ENCODE measurements at regions not wholly inside any gene's neighbourhood (a gene's known extent, or its start where the extent isn't known, plus 50 kb on each side); places are given as distances from the start of the nearest gene placed in this dataset.

DNA sequence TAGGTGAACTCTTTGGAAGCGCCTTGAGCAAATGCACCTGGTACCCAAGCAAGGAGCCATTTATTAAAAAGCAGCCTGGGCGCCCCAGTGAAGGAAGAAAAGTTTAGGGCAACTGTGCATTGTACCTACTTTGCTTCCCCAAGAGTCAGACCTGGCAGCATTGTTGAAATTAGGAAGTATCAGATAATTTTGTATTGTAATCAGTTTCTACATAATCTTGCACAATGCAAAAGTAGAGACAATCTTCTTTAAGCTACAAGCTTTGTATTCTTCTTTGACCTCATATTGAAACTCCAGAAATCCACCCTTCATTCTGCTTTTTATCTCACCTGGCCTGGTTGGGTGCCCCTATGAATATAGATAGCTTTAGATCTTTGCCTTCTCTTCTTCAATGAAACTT is 490.8 kb downstream of the RASEF start:
- TF ChIP-seq, protein P1, sequence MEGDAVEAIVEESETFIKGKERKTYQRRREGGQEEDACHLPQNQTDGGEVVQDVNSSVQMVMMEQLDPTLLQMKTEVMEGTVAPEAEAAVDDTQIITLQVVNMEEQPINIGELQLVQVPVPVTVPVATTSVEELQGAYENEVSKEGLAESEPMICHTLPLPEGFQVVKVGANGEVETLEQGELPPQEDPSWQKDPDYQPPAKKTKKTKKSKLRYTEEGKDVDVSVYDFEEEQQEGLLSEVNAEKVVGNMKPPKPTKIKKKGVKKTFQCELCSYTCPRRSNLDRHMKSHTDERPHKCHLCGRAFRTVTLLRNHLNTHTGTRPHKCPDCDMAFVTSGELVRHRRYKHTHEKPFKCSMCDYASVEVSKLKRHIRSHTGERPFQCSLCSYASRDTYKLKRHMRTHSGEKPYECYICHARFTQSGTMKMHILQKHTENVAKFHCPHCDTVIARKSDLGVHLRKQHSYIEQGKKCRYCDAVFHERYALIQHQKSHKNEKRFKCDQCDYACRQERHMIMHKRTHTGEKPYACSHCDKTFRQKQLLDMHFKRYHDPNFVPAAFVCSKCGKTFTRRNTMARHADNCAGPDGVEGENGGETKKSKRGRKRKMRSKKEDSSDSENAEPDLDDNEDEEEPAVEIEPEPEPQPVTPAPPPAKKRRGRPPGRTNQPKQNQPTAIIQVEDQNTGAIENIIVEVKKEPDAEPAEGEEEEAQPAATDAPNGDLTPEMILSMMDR (IDR thresholded peaks at IDR 0.05), result no peak
- Histone ChIP-seq H3K9me3 (peaks cover 0 to 24% of the 10 kb centered on the region in 2 donors), H3K4me3 (no peak overlapping the region), H3K36me3 (no peaks in the 10 kb centered on the region), H3K4me1 (no peaks in the 10 kb centered on the region), H3K27me3 (no peaks in the 10 kb centered on the region), H3K27ac (no peak overlapping the region)
- DNase-seq (ENCODE audit: low spot score), result no peak

DNA sequence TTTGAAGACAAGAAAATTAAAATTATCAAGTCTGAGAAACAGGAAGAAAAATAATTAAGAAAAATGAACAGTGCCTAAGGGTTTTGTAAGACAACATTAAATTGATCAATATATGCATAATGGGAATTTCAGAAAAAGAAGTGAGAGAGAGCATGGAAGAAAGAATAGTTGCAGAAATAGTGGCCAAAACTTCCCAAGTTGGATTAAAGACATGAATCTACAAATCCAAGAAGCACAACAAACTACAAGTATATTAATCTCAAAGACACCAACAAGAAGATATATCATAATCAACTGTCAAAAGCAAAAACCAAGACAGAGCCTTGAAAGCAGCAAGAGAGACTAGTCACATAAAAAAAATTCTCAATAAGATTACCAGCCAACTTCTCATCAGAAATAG is 488.0 kb downstream of the RASEF start:
- peaks cover 0 to 29% of the 10 kb centered on the region in 2 donors for H3K9me3 ChIP-seq
- no peaks in the 10 kb centered on the region for H3K4me1 ChIP-seq
- no peaks in the 10 kb centered on the region for H3K27me3 ChIP-seq
- TF ChIP-seq, protein P1 (IDR thresholded peaks at IDR 0.05), result no peak
- H3K27ac ChIP-seq, result no peak overlapping the region
- no peaks in the 10 kb centered on the region for H3K36me3 ChIP-seq
- DNase-seq (ENCODE audit: low spot score), result no peak
- no peak overlapping the region for H3K4me3 ChIP-seq

DNA sequence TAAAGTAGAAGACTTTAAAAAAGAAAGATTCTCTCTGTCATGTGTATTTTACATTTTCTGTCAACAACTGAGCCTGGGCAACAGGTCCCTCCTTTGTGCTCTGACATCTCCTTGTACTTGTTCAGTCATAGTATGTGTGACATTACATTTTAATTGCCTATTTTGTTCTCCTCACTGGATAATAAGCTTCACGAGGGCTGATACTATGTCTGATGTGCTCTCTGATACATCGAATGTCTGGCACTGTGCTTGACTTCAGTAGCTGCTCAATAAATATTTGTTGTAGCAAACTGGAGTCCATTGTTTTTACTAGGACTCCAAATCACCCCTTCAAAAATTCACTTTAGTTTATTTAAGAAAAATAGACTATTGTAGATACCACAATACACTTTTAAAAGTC is 482.0 kb downstream of the RASEF start:
- Histone ChIP-seq H3K27me3 (no peaks in the 10 kb centered on the region), H3K36me3 (no peaks in the 10 kb centered on the region), H3K9me3 (peaks cover 0 to 5% of the 10 kb centered on the region in 2 donors), H3K27ac (no peak overlapping the region), H3K4me3 (no peak overlapping the region), H3K4me1 (no peaks in the 10 kb centered on the region)
- no peak for DNase-seq (ENCODE audit: low spot score)
- TF ChIP-seq, protein P1 (IDR thresholded peaks at IDR 0.05), result no peak

DNA sequence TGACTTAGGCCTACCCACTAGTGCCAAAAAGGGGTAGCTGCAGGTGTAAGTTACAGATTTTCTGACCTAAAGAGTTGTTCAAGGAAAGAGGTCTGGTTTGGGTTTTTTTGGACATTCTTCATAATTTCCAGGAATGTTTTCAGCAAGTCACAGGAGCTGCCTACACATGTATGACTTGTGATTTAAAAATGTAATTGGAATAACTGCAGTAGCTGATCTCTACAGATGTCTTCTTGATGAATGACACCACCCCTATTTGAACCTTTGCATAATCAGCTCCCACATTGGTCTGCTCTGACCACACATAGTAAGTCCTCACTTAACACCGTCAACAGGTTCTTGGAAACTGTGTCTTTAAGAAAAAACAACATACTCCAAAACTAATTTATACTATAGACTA is 481.4 kb downstream of the RASEF start:
- no peaks in the 10 kb centered on the region for H3K27me3 ChIP-seq
- H3K4me1 ChIP-seq, result no peaks in the 10 kb centered on the region
- no peak overlapping the region for H3K4me3 ChIP-seq
- no peaks in the 10 kb centered on the region for H3K36me3 ChIP-seq
- TF ChIP-seq, protein P1 (IDR thresholded peaks at IDR 0.05), result no peak
- peaks cover 0 to 5% of the 10 kb centered on the region in 2 donors for H3K9me3 ChIP-seq
- no peak for DNase-seq (ENCODE audit: low spot score)
- no peak overlapping the region for H3K27ac ChIP-seq

DNA sequence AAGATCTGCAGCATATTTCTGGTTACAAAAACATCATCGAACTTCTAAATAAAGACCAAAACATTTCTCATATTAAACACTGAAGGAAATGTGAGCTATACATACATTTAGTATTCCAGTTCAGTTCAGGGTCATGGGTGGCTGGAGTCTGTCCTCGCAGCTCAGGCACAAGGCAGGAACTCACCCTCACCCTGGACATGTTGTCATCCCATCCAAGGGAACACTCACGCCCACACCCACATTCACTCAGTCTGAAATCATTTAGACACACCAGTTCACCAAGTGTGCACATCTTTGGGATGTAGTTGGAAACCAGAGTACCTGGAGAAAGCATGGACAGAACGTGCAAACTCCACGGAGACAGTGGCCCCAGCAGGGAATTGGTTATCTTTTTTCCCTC is 481.0 kb downstream of the RASEF start:
- no peak for DNase-seq (ENCODE audit: low spot score)
- TF ChIP-seq, protein P1 (IDR thresholded peaks at IDR 0.05), result no peak
- no peaks in the 10 kb centered on the region for H3K36me3 ChIP-seq

DNA sequence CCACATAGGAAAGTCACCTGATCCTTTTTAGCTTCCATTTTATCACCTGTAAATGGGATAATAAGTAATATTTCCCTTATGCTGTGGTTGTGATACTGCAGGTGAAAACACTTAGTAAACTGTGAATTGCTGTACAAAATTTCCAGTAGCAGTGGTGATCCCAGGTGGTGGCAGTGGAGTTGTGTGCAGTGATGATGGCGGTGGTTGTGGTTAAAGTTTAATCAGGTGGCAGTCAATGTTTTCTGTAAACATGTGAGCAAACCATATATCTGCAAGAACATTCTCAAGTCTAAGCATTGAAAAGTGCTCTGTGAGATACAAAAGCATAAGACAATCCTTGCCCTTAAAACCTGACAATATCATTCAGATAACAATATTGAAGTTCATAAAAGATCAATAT is 480.2 kb downstream of the RASEF start:
- H3K4me3 ChIP-seq, result no peak overlapping the region
- H3K27me3 ChIP-seq, result no peaks in the 10 kb centered on the region
- no peak overlapping the region for H3K27ac ChIP-seq
- no peaks in the 10 kb centered on the region for H3K36me3 ChIP-seq
- H3K4me1 ChIP-seq, result no peaks in the 10 kb centered on the region
- TF ChIP-seq, protein P1 (IDR thresholded peaks at IDR 0.05), result no peak
- H3K9me3 ChIP-seq, result peaks cover 0 to 5% of the 10 kb centered on the region in 2 donors
- DNase-seq (ENCODE audit: low spot score), result no peak

More for the DNA sequence above, 481.0 kb downstream of the RASEF start:
- Histone ChIP-seq H3K27ac (no peak overlapping the region), H3K4me1 (no peaks in the 10 kb centered on the region), H3K9me3 (peaks cover 0 to 5% of the 10 kb centered on the region in 2 donors), H3K27me3 (no peaks in the 10 kb centered on the region), H3K4me3 (no peak overlapping the region)

Measured in right atrium auricular region (tissue), 2 donors.